HPDE6-E6E7 (cell line): ENCODE measurements at regions not wholly inside any gene's neighbourhood (a gene's known extent, or its start where the extent isn't known, plus 50 kb on each side); places are given as distances from the start of the nearest gene placed in this dataset.

Source experiments
- DNase-seq: peaks from one replicate; pipeline ENCODE4 v3.0.0; 2011; ENCODE audit warnings: missing footprints; ENCODE audit errors: extremely low spot score

GRCh38 chr12:107441665-107442300, 243.8 kb upstream of the PWP1 start:
- no peak for DNase-seq

- DNase-seq, result no peak
Observed at GRCh38 chr12:107442326-107442987, 243.1 kb upstream of the PWP1 start.

DNA sequence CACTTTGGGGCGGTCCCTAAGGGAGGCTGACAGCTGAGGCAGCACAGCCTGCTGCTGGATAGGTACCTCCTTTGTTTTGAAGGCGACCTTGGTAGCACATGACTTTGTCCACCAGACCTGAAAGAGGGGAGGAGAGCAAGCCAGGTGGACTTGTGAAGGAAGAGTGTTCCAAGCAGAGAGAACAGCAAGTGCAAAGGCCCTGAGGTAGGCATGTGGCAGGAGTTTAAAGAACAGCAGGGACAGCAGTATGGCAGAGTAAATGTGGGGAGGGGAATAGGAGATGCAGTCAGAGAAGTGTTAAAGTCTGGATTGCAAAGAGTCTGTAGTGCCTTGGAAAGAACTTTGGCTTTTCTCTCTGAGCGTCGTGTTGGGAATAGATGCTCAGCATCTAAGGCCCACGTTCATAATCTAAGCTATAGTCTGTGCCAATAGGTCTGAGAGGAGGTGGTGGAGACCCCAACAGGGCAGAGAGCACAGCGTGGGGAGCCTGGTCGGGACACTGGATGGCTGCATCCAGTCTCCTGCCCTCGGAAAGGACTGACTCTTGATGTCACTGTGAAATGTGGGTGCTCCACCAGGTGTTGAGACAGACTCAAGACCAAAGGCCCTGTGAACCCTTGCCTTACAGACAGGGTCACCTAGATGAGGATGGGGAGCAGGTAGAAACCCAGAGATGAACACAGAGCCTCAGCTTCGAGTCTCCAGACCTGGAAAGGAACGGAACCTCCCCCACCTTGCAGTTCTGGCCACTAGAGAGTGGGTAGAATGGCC, 242.1 kb upstream of the PWP1 start:
- no peak for DNase-seq

- DNase-seq, result no peak
Observed at GRCh38 chr12:107444771-107445170, 240.8 kb upstream of the PWP1 start.

GRCh38 chr12:107446476-107446875, 239.1 kb upstream of the PWP1 start:
- no peak for DNase-seq

DNA sequence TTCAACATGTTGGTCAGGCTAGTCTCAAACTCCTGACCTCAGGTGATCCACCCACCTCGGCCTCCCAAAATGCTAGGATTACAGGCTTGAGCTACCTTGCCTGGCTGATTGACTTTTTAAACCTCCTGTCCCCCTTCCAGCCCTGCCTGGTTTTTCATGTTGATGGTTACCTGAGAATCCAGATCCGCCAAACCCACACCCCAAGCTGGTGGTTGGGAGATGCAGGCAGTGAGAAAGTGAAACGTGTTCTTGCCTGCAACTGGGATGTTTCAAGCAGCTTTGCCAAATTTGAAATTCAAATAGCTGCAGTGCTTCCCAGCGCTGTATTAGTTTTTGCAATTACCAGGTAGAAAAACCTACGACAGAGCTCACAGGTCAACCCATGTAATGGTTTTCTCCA, 238.3 kb upstream of the PWP1 start:
- no peak for DNase-seq

- no peak for DNase-seq
Observed at GRCh38 chr12:107448198-107448597, 237.4 kb upstream of the PWP1 start.

DNA sequence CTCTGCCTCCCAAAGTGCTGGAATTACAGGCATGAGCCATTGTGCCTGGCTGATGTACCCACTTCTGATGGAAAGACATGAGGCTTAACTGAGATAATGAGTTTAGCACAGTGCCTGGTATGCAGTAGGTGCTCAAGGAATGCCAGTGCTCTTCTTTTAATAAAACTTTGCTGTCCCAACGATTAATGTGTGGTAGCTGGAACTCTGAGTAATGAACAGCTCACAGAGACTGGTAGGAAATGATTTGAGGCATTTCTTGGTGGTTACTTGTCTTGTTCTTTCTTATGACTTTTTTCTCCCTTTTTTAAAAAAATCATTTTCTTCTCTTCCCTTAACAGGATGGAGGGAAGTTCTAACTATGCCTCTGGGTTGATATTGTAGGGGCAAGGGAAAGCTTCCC, 235.7 kb upstream of the PWP1 start:
- no peak for DNase-seq

DNA sequence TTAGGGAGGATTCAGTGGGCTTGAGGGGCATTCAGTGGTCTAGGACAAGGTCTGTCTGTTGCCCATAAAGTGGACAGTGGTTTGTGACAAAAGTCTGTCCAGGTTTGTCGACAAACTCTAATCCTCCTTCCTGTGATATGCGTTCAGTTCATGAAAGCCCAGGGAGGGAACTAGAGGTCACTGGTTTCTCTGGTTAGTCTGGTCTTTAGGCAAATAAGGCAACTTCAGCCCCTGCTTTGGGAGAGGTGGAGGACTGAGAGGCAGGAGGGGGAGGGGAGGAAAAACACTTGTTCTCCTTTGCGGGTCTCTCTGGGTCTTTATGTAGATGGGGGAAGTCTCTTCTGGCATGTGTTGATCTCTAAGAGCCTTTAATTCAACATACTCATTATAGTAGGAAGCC, 235.1 kb upstream of the PWP1 start:
- no peak for DNase-seq

- no peak for DNase-seq
Observed at GRCh38 chr12:107451246-107451645, 234.4 kb upstream of the PWP1 start.

DNA sequence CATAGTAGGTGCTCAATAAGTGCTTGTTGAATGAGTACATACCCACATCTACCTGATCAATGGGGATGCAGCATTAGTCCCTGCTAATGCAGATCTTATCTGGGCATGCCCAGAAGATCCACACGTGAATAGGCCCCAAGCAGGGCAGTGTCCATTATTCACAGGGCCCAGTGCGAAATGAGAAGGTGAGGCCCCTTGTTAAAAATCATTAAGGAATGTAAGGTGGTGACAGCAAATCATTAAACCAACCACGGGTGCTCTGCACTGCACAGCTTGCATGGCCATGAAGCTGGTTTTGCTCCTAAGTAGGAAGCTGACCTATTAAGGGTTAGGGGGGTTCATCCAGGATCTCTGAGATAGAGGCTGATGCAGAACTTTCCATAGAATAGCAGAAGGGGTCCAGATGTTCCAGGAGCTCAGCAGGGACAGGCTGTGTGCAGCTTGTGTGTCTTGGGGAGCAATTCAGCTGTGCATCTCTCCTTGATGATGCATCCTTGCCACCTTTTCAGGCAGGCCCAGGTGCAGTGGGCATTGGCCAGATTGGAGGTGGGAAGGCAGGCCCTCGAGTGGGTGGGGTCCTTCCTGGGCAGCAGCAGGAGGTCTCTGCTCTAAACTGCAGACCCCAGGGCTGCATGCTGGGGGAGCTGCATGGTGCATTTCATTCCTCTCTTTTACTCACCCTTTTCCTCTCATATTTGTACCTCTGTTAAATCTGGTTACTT, 231.3 kb upstream of the PWP1 start:
- DNase-seq, result no peak

DNA sequence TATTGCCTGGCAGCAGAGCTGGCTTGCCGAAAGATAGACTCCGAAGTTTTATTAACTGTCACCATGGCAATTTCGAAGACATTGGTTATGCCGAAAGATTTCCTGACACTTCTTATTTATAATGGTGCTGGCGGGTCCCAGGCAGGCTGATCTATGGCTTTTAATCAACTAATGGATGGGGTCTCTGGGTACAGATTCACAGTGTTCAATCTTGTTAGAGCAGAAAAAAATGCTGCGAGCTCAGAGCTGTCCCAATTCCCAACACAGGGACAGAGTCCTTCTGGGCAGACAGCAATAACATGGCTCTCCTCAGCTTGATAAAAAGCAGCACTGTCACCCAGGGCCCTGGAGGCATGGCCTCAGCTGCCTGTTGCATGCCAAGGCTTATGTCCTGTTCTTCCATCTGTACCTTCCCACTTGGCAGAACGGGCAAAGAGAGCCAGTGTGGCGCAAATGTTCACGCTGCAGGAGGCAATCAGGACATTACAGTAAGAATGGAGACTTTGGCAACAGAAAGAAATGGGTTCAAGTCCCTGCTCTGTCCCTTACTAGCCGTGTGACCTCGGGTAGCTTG, 228.2 kb upstream of the PWP1 start:
- no peak for DNase-seq

- no peak for DNase-seq
Observed at GRCh38 chr12:107458163-107458562, 227.4 kb upstream of the PWP1 start.

- no peak for DNase-seq
Observed at GRCh38 chr12:107458990-107459389, 226.6 kb upstream of the PWP1 start.

- DNase-seq, result no peak
Observed at GRCh38 chr12:107459641-107460040, 226.0 kb upstream of the PWP1 start.

GRCh38 chr12:107461222-107461975, 224.2 kb upstream of the PWP1 start:
- DNase-seq, result peak; percentile 22

DNA sequence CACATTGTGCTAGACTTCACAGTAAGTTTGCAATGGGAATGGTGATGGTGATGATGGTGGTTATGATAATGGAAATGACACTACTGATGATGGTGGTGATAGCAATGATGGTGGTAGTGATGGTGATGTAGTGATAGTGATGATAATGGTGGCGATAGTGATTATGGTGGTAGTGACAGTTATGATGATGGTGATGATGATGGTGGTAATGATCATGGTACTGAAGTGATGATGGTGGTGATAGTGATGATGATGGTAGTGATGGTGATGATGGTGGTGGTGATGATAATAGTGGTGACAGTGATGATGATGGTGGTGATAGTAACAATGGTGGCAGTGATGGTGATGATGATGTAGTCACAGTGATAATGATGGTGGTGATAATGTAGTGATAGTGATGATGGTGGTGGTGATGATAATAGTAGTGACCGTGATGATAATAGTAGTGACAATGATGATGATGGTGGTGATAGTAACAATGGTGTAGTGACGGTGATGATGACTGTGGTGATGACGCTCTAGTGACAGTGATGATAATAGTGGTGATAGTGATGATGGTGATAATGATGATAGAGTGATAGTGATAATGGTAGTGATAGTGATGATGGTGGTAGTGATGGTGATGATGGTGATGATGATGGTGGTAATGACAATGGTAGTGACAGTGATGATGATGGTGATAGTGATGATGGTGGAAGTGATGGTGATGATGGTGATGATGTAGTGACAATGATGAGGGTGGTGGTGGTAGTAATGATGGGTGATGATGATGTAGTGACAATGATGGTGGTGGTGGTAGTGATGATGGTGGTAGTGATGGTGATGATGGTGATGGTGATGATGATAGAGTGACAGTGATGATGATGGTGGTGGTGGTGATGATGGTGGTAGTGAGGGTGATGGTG, 222.9 kb upstream of the PWP1 start:
- no peak for DNase-seq

- DNase-seq, result no peak
Observed at GRCh38 chr12:107464644-107465043, 221.0 kb upstream of the PWP1 start.

DNA sequence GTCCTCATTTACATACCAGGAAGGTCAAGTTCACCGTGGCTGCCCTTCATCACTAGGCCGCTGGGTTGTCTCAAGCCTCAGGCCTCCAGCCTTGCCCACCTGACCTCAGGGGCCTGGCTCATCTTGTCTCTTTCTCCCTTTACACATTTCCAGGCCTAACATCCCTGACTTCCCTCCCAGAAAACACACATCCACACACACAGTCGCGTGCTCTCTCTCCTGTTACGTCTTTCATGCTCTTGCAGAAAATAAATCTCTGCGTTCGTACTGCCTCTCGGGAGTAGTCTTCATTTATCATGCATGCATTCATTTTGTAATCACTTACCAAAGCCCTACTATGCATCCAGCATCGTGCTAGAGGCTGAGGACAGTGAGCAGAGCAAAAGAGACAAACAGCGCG, 220.0 kb upstream of the PWP1 start:
- no peak for DNase-seq

GRCh38 chr12:107467716-107468115, 217.9 kb upstream of the PWP1 start:
- no peak for DNase-seq
